Nephron progenitor cell (in vitro differentiated cells): ENCODE measurements at regions not wholly inside any gene's neighbourhood (a gene's known extent, or its start where the extent isn't known, plus 50 kb on each side); places are given as distances from the start of the nearest gene placed in this dataset.
"Not testable (repeated sequence)": the region's sequence is repeated elsewhere in the genome, so short reads cannot be mapped to it uniquely, and the experiment has no call there.

Experiments used
- DNase-seq: peaks from one replicate; pipeline ENCODE4 v3.0.0; 2021
- H3K27ac Mint-ChIP-seq: 2 replicates; pipeline ENCODE4 v1.8.0; 2021; ENCODE audit warnings: mild to moderate bottlenecking, moderate library complexity, mixed read lengths
- H3K27me3 Mint-ChIP-seq: 2 replicates; pipeline ENCODE4 v1.8.0; 2021; ENCODE audit warnings: mild to moderate bottlenecking, low read depth, mixed read lengths; ENCODE audit not compliant: poor library complexity
- H3K36me3 Mint-ChIP-seq: 2 replicates; pipeline ENCODE4 v1.8.0; 2021; ENCODE audit warnings: low read depth, mixed read lengths
- H3K4me1 Mint-ChIP-seq: 2 replicates; pipeline ENCODE4 v1.8.0; 2021; ENCODE audit warnings: mixed read lengths
- H3K4me3 Mint-ChIP-seq: 2 replicates; pipeline ENCODE4 v1.8.0; 2021; ENCODE audit warnings: mild to moderate bottlenecking, moderate library complexity, mixed read lengths
- H3K9me3 Mint-ChIP-seq: 2 replicates; pipeline ENCODE4 v1.8.0; 2021; ENCODE audit warnings: mild to moderate bottlenecking, moderate library complexity, mixed read lengths
- CTCF ChIP-seq: fragments of 200-600 bp; sonication (generic); IDR thresholded peaks from 2 replicates; pipeline ENCODE4 v1.5.0; 2021; ENCODE audit warnings: antibody characterized with exemption

DNA sequence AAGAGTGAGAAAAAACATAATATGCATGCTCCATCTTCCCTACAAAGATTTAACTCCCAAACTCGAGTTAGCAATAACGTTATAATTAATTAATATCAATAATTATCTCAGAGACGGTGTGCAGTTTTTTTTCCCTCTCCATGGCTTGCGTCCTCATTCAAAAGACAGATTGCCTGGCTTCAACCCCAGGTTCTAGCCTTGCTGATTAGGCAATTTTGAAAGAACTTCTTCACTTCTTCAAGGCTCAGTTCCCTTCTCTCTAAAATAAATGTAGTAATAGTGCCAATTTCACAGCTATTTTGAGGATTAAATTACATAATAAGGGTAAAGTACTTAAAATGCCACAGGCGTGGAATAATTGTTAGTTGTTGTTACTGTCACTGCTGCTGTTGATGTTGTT, 876.1 kb upstream of the GBE1 start:
- peaks cover 6% of the 10 kb centered on the region for H3K4me1 Mint-ChIP-seq
- no peak for DNase-seq
- H3K9me3 Mint-ChIP-seq = no peaks in the 10 kb centered on the region
- no peak overlapping the region for H3K4me3 Mint-ChIP-seq
- no peaks in the 10 kb centered on the region for H3K27me3 Mint-ChIP-seq
- H3K27ac Mint-ChIP-seq = no peak overlapping the region
- no peak for TF ChIP-seq CTCF
- no peaks in the 10 kb centered on the region for H3K36me3 Mint-ChIP-seq

DNA sequence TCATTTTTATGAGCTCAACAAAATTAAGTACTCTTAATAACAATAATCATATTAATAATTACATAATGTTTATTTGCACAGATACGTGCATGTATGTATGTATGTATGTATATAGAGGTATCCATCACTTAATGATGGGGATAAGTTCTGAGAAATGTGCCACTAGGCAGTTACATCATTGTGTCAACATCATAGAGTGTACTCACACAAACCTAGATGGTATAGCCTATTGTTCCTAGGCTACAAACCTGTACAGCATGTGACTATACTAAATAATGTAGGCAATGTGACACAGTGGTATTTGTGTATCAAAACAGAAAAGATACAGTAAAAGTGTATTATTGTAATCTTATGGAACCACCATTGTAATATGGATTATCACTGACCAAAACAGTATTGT, 874.7 kb upstream of the GBE1 start:
- Mint-ChIP-seq H3K27me3 (no peaks in the 10 kb centered on the region), H3K36me3 (no peaks in the 10 kb centered on the region), H3K27ac (no peak overlapping the region), H3K4me1 (peaks cover 6% of the 10 kb centered on the region), H3K9me3 (no peaks in the 10 kb centered on the region), H3K4me3 (no peak overlapping the region)
- no peak for DNase-seq
- TF ChIP-seq CTCF = no peak

GRCh38 chr3:82633319-82633718, 871.9 kb upstream of the GBE1 start:
- H3K9me3 Mint-ChIP-seq = no peaks in the 10 kb centered on the region
- H3K27me3 Mint-ChIP-seq = no peaks in the 10 kb centered on the region
- no peak for DNase-seq
- H3K27ac Mint-ChIP-seq = peak overlapping the region; percentile 11
- H3K36me3 Mint-ChIP-seq = no peaks in the 10 kb centered on the region
- no peak for TF ChIP-seq CTCF
- no peak overlapping the region for H3K4me3 Mint-ChIP-seq
- H3K4me1 Mint-ChIP-seq = peaks cover 6% of the 10 kb centered on the region

DNA sequence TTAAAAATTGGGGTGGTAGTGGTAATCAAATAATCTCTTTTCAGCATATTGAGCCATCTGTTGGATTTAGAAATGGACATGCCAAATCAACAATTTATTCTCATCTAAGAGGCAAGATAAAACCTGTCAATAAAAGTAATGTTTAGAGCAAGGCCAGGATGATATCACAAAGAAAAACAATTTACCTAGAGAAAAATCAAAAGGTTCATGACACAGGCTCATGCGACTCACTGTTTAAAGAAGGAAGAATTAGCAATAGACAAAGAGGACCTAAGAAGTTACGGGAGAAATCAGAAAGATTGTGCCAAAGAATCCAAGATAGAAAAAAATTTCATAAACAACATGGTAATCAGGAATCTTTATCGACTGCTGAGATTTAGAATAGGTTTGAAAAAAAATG, 868.5 kb upstream of the GBE1 start:
- no peaks in the 10 kb centered on the region for H3K27me3 Mint-ChIP-seq
- peaks cover 6% of the 10 kb centered on the region for H3K4me1 Mint-ChIP-seq
- no peak for DNase-seq
- TF ChIP-seq CTCF = no peak
- no peaks in the 10 kb centered on the region for H3K36me3 Mint-ChIP-seq
- H3K4me3 Mint-ChIP-seq = no peak overlapping the region
- H3K27ac Mint-ChIP-seq = no peak overlapping the region
- no peaks in the 10 kb centered on the region for H3K9me3 Mint-ChIP-seq

- no peak overlapping the region for H3K27ac Mint-ChIP-seq
- peaks cover 5% of the 10 kb centered on the region for H3K9me3 Mint-ChIP-seq
- TF ChIP-seq CTCF = no peak
- DNase-seq = no peak
- H3K4me1 Mint-ChIP-seq = peaks cover 3% of the 10 kb centered on the region
- H3K27me3 Mint-ChIP-seq = no peaks in the 10 kb centered on the region
- H3K36me3 Mint-ChIP-seq = no peaks in the 10 kb centered on the region
- no peak overlapping the region for H3K4me3 Mint-ChIP-seq
Measured at GRCh38 chr3:82628385-82629014, 867.1 kb upstream of the GBE1 start.

- TF ChIP-seq CTCF = no peak
- no peak for DNase-seq
- H3K4me1 Mint-ChIP-seq = no peaks in the 10 kb centered on the region
- no peak overlapping the region for H3K27ac Mint-ChIP-seq
- H3K4me3 Mint-ChIP-seq = no peak overlapping the region
- H3K36me3 Mint-ChIP-seq = no peaks in the 10 kb centered on the region
- peaks cover 12% of the 10 kb centered on the region for H3K9me3 Mint-ChIP-seq
- peaks cover 3% of the 10 kb centered on the region for H3K27me3 Mint-ChIP-seq
Measured at GRCh38 chr3:82627733-82628132, 866.3 kb upstream of the GBE1 start.

DNA sequence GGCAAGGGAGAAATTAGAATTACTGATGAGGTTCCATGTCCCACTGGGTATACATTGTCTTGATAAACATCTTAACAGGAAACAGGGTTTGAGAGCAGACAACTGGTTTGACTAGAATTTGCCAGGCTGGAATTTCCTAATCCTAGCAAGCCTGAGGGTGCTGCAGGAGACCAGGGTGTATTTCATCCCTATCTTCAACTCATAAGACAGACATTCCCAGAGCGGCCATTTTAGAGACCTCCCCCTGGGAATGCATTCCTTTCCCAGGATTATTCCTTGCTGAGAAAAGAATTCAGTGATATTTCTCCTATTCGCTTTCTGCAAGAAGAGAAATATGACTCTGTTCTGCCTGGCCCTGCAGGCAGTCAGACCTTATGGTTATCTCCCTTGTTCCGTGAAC, 859.3 kb upstream of the GBE1 start:
- H3K4me3 Mint-ChIP-seq, H3K27ac Mint-ChIP-seq, H3K27me3 Mint-ChIP-seq, H3K4me1 Mint-ChIP-seq, H3K36me3 Mint-ChIP-seq: not testable (repeated sequence)
- peak; percentile 12 for DNase-seq
- peaks cover 34% of the 10 kb centered on the region for H3K9me3 Mint-ChIP-seq
